Calu3 (cell line): ENCODE measurements at regions not wholly inside any gene's neighbourhood (a gene's known extent, or its start where the extent isn't known, plus 50 kb on each side); places are given as distances from the start of the nearest gene placed in this dataset.
"Not testable (repeated sequence)": the region's sequence is repeated elsewhere in the genome, so short reads cannot be mapped to it uniquely, and the experiment has no call there.

Experiments
- BruUV-seq: library from RNA; stranded (reverse); fragments of 400-500 nt; replicated peaks from 2 replicates; lab custom pipeline; 2021; lab: Mats Ljungman, UMichigan
- CTCF ChIA-PET: fragments of 300-600 bp; sonication (Branson Sonifier 250); formaldehyde crosslinking; loops from one replicate; lab custom pipeline; 2022; ENCODE audit warnings: antibody characterized with exemption; lab: Charles Lee
- DNase-seq: peaks from one replicate; pipeline ENCODE4 v3.0.0; 2022
- H3K27ac Mint-ChIP-seq: one replicate; pipeline ENCODE4 v1.8.0; 2022; ENCODE audit warnings: mixed read lengths; ENCODE audit not compliant: unreplicated experiment
- H3K27me3 Mint-ChIP-seq: one replicate; pipeline ENCODE4 v1.8.0; 2022; ENCODE audit warnings: mixed read lengths; ENCODE audit not compliant: unreplicated experiment
- H3K36me3 Mint-ChIP-seq: one replicate; pipeline ENCODE4 v1.8.0; 2022; ENCODE audit warnings: mild to moderate bottlenecking, moderate library complexity, mixed read lengths; ENCODE audit not compliant: insufficient read depth, unreplicated experiment
- H3K4me1 Mint-ChIP-seq: one replicate; pipeline ENCODE4 v1.8.0; 2022; ENCODE audit warnings: mild to moderate bottlenecking, low read depth, mixed read lengths; ENCODE audit not compliant: unreplicated experiment
- H3K4me3 Mint-ChIP-seq: one replicate; pipeline ENCODE4 v1.8.0; 2022; ENCODE audit warnings: mild to moderate bottlenecking, low read depth, moderate library complexity, mixed read lengths; ENCODE audit not compliant: unreplicated experiment
- H3K9me3 Mint-ChIP-seq: one replicate; pipeline ENCODE4 v1.8.0; 2022; ENCODE audit warnings: low read depth, mixed read lengths; ENCODE audit not compliant: unreplicated experiment
- intact Hi-C: fragments of 100-400 bp; cut with micrococcal nuclease; formaldehyde crosslinking; loops from one replicate; pipeline ENCODE4 v1.10.0; 2022; ENCODE audit not compliant: unreplicated experiment
- TF ChIP-seq, protein P1 (sequence below): fragments of 200-600 bp; IDR thresholded peaks from one replicate; pipeline ENCODE4 v1.8.0; 2022; ENCODE audit warnings: antibody characterized with exemption; ENCODE audit not compliant: unreplicated experiment

- H3K4me1 Mint-ChIP-seq: peaks cover 31% of the 10 kb centered on the region
- H3K9me3 Mint-ChIP-seq: no peaks in the 10 kb centered on the region
- TF ChIP-seq, protein P1, sequence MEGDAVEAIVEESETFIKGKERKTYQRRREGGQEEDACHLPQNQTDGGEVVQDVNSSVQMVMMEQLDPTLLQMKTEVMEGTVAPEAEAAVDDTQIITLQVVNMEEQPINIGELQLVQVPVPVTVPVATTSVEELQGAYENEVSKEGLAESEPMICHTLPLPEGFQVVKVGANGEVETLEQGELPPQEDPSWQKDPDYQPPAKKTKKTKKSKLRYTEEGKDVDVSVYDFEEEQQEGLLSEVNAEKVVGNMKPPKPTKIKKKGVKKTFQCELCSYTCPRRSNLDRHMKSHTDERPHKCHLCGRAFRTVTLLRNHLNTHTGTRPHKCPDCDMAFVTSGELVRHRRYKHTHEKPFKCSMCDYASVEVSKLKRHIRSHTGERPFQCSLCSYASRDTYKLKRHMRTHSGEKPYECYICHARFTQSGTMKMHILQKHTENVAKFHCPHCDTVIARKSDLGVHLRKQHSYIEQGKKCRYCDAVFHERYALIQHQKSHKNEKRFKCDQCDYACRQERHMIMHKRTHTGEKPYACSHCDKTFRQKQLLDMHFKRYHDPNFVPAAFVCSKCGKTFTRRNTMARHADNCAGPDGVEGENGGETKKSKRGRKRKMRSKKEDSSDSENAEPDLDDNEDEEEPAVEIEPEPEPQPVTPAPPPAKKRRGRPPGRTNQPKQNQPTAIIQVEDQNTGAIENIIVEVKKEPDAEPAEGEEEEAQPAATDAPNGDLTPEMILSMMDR: no peak
- CTCF ChIA-PET: interaction anchor here (1.7 kb wide), 1 partner anchor 11 kb away, joined by 4 read pairs; no protein-coding TSS in a partner anchor
- no peaks in the 10 kb centered on the region for H3K27me3 Mint-ChIP-seq
- DNase-seq: no peak
- no peak overlapping the region for H3K27ac Mint-ChIP-seq
- intact Hi-C loops: no loop called here
- H3K4me3 Mint-ChIP-seq: no peak overlapping the region
- BruUV-seq: no TSS peak
- H3K36me3 Mint-ChIP-seq: no peaks in the 10 kb centered on the region
These were observed 180.8 kb upstream of the SVIL start for GRCh38 chr10:29815572-29815971.

DNA sequence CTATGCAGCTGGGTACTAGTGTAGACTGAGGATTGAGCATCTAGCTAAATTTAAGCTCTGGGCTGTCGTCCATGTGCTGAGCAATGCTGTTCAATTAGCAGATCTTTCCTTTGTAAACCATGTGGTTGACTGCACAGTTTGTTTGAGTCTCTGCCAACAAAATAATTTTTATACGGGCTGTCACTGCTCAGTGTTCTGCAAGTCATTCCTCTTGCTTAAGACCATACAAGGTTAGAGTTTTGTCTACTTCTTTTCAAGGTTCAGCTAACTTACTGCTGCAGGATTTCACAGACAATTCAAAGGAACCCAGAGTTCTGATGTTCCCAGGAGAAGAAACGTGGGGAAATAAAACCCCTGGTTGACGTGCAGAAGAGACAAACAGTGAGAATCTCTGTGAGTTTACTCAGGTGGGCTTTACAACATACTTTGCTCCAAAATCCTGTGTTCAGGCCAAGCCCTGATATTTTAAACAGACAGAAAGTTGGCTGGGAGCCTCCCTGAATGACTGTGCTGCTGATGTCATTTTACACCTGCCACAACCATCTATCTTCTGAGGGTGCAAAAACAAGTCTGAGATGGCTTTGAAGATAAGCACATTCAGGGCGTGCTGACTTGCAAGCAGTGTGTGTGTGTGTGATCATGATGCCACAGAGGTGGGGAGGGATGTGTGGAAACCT, 177.1 kb upstream of the SVIL start:
- intact Hi-C loops: no loop called here
- CTCF ChIA-PET: no interaction called here
- TF ChIP-seq, protein P1: no peak
- no peaks in the 10 kb centered on the region for H3K27me3 Mint-ChIP-seq
- H3K36me3 Mint-ChIP-seq: no peaks in the 10 kb centered on the region
- no peaks in the 10 kb centered on the region for H3K9me3 Mint-ChIP-seq
- no peak overlapping the region for H3K4me3 Mint-ChIP-seq
- no TSS peak for BruUV-seq
- peak; percentile 17 for DNase-seq
- H3K27ac Mint-ChIP-seq: no peak overlapping the region
- peaks cover 35% of the 10 kb centered on the region for H3K4me1 Mint-ChIP-seq

GRCh38 chr10:29810816-29811215, 176.0 kb upstream of the SVIL start:
- H3K4me1 Mint-ChIP-seq: peaks cover 38% of the 10 kb centered on the region
- H3K27me3 Mint-ChIP-seq: no peaks in the 10 kb centered on the region
- no TSS peak for BruUV-seq
- no peaks in the 10 kb centered on the region for H3K9me3 Mint-ChIP-seq
- H3K4me3 Mint-ChIP-seq: no peak overlapping the region
- no peak for DNase-seq
- no peak overlapping the region for H3K27ac Mint-ChIP-seq
- intact Hi-C loops: no loop called here
- peaks cover under 1% of the 10 kb centered on the region for H3K36me3 Mint-ChIP-seq
- CTCF ChIA-PET: no interaction called here
- TF ChIP-seq, protein P1: no peak

DNA sequence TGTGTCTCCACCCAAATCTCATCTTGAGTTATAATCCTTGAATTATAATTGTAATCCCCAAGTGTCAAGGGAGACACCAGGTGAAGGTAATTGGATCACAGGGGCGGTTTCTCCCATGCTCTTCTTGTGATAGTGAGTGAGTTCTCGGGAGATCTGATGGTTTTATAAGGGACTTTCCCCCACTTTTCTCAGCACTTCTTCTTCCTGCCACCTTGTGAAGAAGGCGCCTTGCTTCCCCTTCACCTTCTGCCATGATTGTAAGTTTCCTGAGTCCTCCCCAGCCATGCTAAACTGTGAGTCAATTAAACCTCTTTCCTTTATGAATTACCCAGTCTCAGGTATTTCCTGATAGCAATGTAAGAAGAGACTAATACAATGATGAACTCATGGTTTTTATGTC, 175.5 kb upstream of the SVIL start:
- H3K4me3 Mint-ChIP-seq, DNase-seq, CTCF ChIA-PET, H3K9me3 Mint-ChIP-seq, H3K36me3 Mint-ChIP-seq, H3K27ac Mint-ChIP-seq, intact Hi-C loops, BruUV-seq, H3K27me3 Mint-ChIP-seq: not testable (repeated sequence)
- H3K4me1 Mint-ChIP-seq: peaks cover 44% of the 10 kb centered on the region

- no peak overlapping the region for H3K27ac Mint-ChIP-seq
- H3K27me3 Mint-ChIP-seq: no peaks in the 10 kb centered on the region
- no peaks in the 10 kb centered on the region for H3K9me3 Mint-ChIP-seq
These were observed 174.6 kb upstream of the SVIL start for GRCh38 chr10:29809383-29809782.

More at GRCh38 chr10:29809383-29809782, 174.6 kb upstream of the SVIL start:
- no peak for DNase-seq
- no TSS peak for BruUV-seq
- CTCF ChIA-PET: no interaction called here
- Mint-ChIP-seq H3K4me1 (peaks cover 53% of the 10 kb centered on the region), H3K4me3 (no peak overlapping the region), H3K36me3 (peaks cover 4% of the 10 kb centered on the region)
- TF ChIP-seq, protein P1: no peak
- intact Hi-C loops: no loop called here
